CD4-positive, alpha-beta T cell treated with Interleukin-2 at 100 ng/mL for 4 hours (primary cell): ENCODE measurements at regions not wholly inside any gene's neighbourhood (a gene's known extent, or its start where the extent isn't known, plus 50 kb on each side); places are given as distances from the start of the nearest gene placed in this dataset.
A peak's percentile ranks its signal among the peaks of the same experiment; 100 is the strongest.

Source experiments
- DNase-seq: peaks from one replicate; pipeline ENCODE4 v3.0.0-alpha.2; 2020; ENCODE audit warnings: low spot score

DNA sequence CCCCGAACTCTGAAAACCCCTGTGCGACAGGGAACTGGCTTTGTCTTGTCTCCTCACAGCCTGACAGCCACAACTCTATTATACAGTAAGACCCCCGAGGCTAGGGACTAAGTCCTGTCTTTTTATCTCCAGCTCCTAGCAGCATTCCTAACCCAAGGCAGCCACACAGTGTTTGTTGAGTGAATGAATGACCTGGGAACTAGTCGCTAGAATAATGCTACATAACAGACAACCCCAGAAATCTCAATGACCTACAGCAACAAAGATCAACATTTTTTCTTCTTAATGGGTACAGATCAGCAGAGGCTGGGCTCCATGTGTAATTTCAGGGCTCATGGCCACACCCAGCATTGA, 71.4 kb upstream of the TNRC6C start:
- no peak for DNase-seq

DNA sequence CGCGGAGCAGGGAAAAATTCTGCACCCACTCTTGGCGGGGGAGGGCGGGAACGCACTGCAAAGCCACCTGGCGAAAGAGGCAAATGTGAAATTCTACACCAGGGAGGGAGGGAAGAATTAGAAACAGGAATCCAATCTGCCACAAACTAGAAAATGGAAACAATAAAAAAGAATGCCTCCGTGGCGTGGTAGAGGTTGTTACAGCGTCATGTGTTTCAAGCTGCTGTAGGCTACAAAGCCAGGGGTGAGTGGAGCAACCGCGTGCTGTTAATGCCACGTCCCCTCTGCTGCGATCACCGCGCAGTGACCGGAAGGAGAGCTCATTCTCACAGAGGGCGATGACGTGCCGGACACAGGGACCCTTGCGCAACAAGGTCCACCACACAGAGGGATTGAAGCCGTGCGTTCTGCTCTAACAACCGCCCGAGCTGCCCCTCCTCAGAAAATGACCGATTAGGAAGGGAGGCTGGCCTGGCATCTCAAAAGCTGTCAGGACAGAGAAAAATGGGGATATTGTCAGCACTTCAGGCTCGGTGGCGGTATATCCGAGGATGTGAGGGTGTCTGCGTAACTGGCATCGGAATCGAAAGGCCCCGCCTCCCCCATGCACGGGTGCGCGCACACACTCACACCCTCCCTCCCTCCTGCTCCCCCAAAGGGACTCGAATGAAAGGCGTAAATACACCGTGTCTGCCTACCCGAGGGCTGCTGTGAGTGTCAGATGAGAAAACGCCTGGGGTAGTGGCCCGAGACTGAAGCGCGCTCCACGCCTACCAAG, 70.8 kb upstream of the TNRC6C start:
- peak; percentile 80 for DNase-seq

DNA sequence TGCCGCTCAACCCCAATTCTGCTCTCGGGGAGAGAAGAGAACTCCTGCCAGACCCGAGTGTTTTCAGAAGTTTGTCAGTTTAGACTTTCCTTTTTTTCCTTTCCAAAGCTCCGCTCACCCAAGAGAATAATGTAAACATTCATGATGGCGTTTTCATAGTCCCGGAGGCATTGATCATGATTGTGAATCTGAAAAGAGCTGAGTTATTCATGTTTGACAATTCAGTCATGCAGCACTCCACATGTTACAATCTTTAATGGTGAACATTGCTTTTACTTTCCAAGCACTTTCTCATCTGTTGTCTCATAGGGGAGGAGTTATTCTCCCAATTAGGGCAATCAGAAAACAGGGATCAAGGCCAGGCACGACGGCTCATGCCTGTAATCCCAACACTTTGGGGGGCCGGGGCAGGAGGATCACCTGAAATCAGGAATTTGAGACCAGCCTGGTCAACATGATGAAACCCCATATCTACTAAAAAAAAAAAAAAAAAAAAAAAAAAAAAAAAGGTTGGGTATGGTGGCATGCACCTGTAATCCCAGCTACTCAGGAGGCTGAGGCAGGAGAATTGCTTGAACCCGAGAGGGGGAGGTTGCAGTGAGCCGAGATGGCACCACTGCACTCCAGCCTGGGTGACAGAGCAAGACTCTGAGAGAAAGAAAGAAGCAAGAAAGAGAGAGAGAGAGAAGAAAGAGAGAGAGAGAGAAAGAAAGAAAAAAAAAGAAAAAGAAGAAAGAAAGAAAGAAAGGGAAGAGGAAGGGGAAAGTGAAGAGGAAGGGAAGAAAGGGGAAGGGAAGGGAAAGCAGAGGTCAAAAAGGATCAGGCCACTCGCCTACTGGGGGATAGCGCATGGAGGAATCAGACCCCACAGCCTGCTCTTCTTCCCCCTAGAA, 70.0 kb upstream of the TNRC6C start:
- no peak for DNase-seq

DNA sequence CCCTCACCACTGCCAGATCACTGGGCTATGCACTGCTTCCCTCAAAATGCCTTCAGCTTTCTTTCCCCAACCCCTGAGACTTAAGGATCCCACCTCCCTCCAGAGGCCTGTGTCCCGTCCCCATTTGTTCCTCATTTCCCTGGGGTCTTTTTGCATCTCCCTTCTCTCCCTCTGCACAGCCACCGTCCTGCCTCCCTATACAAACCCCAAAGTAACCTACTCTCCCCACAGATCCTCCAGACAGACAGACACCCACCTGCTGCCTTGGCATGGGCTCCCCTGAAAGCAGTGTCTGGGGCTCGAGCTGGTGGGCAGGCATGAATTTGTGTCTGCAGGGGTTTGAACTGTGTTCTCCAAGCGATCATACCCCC, 69.4 kb upstream of the TNRC6C start:
- no peak for DNase-seq

DNA sequence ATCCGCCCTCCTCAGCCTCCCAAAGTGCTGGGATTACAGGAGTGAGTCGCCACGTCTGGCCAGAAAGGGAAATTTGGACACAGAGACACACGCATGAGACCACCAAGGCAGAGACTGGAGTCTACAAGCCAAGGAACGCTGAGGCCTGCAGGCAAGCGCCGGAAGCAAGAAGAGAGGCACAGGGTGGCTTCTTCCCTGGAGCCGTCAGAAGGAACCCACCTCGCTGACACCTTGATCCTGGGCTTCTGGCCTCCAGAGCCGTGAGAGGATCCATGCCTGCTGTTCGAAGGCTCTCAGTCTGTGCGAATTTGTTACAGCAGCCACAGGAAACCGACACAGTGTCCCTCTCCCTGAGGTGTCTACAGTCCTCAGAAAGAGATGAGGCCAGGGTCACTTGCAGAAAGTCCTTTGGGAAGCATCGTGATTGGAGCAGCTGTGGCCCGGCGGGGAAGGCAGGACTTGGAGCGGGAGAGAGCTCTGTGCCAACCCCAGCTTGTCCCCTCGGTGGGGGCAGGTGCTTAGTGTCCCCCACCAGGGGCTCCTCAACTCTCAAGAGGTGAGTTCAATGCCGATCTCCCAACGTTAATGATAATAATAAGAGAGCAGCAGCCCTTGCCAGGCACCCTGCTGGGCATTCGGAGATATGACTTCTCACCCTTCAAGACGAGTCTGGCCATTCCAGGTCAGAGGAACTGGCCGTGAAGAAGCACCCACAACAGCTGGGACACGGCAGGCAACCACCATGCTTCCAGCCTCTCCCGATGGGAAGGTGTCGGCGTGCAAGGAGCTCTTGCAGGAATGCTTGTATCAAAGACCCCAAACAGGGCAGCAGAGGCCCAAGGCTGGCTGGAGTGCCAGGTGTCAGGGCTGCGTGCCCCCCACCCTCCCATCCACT, 68.4 kb upstream of the TNRC6C start:
- no peak for DNase-seq

DNA sequence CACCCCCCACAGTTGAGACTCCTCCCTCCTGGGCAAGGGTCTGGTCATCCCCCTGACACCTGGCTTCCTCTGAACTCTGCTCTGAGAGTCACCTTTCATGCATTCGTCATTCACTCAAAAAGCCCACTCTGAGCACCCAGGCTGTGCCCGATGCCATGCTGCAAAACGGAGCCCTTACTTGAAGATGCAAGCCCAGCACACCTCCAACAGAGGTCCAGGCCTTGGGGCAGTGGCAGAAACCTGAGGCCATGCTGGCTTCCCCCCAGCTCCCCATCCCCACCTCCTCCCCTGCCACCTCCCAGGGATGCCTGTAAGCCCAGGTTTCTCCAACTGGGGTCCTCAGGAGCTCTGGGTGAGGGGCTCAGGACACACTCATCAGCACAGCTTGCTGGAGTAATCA, 67.7 kb upstream of the TNRC6C start:
- no peak for DNase-seq

DNA sequence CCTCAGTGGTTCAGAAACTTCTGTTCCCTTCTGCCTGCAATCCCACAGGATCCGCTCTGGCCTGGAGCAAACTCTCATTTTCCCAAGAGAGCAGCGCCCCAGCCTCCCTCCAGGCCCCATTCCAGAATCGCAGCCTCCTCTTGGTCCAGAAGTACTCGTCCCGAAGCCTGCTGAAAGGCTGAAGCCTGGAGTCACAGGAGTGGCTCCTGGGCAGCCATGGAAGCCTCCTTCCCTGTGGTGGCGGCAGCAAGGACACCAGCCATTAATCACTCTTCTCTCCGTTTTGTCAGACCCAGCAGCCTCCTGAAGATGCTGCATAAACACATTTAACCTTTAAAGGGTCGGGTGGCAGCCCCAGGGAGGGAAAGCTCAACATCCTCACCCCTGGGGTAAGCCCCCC, 66.9 kb upstream of the TNRC6C start:
- no peak for DNase-seq

DNA sequence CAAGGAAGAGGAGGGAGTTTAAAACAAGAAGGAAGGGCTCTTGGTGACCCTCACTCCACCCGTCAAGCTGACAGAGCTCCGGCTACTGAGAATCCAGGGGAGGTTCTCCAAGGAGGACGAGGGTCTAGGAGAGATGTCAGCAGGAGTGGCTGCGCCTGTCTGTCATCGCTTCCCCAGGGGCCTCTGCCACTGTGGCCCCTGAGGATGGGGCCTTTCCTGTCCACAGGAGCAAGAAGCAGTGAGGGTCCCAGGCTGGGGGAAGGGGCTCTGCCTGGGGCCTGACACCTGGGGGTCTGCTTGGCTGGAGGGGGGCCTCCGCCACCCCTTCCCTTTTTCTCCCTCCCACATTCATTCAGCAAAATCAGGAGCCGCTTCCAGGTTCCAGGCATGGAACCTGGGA, 66.5 kb upstream of the TNRC6C start:
- DNase-seq: no peak

DNA sequence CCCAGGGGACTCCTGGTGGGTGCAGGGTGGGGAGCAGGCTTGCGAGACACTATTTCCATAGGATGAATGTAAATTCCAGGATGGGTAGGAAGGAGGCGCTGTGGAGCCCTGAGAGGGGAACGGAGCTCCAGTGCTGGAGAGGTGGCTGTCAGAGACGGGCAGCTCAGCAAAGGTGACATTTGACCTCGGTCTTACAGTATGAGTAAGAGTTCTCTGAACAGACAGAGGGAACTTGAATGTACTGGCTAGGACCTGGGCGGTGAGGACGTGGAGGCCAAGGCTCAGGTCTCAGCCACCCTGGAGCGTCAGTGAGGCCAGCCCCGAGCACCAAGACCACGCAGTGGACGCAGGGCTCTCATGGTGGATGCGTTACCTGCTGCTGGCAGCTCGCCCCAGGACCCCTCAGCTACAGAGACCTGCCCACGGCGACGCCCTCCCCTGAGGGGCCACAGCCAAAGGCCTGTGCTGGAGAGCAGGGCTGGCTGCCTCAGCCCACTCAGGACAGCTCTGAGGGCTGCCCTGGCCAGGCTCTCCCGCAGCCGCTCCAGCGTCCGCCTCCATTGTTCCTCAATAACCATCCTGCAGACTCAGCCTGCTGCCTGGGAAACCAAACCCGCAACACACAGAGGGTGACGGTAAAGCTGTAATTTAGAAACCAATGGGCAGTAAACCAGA, 65.9 kb upstream of the TNRC6C start:
- no peak for DNase-seq

DNA sequence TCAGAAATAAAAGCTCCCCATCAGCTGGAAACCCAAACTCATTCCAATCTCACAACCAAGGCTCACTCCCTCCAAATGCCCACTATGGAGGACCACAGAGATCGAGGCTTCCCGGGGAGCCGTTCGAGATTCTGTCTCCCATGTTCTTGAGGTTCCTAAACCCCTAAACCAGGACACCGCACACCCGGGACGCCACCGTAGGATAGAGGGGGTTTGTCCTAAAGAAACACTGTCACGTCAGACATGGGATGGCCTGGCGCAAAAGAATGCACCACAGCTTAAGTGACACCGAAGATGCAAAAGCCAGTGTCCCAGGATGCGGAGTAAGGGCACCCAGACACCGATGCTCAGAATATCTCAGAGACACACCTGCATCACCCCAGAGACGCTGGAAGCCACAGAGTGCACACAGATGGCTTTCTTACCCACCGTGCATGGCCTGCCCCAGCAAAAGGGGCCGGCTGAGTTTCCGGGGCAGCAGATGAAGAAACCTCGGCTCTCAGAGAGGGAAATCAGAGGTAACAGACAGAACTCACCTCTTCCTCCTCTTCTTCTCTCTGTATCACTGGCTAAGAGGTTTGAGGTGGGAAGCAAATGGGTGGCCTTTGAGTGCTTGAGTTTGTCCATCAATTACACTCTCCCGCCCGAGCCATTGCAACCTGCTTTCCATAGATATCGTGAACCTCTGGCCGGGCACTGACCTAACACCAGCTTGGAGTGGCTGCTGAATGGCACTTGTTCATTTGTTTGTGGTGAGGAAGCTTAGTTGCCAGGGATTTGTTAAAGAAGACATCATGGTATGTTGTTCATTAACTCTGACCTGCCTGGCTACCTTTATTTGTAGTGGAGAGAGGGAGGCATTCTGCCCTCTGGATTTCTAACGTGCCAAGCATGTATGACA, 65.1 kb upstream of the TNRC6C start:
- no peak for DNase-seq

DNA sequence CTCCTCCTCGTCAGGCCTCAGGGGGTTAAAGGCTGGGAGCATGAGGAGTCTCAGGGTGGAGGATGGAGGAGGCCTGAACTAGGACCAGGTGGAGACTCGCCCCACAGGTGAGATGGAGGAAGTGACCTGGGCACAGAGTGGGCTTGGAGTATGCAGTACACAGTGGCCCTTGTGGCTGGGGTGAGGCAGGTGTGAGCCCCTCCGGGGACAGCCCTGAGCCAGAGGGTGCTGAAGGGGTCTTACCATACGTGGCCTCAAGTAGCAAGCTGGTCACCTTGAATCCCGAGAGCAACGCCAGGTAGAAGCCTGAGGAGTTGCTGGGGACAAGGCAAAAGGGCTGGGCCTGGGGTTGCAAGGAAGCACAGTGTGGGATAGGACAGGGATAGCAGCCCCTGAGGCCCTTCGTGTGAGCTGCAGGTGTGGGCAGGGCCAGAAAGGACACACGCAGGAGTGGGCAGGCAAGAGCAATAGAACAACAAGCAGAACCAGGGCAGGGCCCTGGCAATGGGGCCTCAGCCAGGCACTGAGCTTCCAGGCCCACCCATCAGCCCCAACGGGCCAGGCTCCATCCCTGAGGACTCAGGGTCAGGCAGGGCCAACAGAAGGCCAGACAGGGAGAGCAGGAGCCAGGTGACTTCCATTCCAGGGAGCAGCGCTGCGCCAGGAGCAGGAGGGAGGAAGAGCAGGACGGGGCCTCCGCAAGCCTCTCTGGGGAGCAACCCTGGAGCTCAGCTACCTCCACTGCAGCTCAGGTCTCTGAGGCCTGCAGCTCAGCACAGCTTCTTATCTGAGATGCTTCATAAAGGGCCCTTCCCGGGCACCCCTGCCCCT, 64.2 kb upstream of the TNRC6C start:
- DNase-seq: no peak

DNA sequence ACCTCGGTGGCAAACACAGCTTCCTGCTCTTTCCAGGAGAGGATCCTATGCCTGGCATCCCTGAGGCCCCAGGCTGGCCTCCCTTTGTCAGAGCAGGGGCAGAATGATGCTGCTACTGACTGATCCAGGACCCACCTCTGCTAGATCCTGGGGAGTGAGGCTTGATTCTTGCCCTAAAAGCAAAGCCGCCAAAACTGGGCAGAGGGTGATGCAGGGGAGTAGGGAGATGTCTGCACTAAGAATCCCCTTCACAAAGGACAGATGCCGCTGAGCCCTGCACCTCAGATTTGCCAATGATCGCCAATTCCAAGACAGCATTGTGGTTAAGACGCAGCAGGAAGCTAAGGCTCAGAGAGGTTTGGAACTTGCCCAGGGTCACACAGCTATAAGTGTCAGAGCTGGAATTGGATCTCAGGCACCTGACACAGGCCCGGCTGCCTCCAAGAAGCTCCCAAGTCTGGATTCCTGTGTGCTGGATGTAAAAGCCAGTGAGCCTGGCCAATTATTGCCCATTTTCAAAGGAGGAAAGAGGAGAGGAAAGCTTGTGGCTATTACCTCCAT, 60.7 kb upstream of the TNRC6C start:
- DNase-seq: no peak

DNA sequence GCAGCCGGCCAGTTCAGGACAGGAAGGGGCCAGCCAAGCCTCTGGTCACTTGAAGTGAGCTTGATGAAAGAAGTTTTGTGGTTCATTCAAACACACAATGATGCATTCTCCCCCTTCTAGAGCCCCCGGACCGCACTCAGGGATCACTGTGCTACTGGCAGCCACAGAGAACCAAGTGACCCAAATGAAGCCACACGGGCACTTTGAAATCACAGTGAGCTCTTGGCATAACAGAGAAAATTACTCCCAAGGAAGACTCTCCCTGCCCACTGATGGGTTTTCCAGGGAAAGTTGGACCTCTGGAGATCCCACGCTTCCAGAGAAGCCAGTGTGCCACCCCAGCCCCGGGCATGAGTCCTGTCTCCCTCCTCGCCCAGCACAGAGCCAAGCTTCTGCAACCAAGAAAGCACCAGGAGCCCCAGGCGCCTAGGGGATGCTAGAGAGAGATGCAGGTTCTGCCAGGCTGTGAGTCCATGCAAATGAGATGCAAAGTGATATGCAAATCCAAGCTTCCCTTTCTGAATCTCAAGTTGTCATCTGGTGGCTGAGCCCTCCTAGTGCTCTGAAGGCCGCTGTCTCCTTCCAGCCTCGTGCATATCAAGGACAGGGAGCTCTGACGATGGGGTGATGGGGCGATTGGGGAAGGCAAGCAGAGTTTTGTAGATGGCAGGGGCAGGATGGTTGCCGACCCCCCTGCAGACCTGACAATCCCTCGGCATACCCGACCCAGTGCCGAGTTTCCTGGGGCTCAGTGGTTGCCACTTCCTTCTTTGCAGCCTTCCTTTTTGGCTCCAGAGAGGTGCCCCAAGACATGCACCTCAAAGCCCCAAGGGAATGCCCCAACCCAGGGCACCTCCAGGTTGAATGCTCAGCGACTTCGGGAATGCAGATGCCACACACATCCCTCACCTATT, 59.7 kb upstream of the TNRC6C start:
- no peak for DNase-seq

DNA sequence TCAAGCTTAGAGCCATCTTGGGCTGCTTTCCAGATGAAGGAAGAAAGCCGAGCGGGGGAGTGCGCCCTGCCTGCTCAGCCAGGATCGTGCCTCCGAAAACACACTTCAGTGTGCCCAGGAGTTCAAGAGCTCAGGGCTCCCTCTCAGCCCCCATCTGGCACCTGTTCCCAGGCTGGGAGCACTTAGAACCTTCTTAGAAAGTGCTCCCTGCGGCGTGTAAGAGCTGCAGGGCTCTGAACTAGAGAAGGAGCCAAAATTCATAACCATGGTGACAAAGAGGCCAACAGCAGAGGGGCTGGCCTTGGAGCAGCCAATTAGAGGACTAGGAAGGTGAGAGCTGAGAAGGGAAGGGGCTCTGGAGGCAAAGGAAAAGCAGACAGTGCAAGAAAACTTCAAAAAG, 59.0 kb upstream of the TNRC6C start:
- no peak for DNase-seq

DNA sequence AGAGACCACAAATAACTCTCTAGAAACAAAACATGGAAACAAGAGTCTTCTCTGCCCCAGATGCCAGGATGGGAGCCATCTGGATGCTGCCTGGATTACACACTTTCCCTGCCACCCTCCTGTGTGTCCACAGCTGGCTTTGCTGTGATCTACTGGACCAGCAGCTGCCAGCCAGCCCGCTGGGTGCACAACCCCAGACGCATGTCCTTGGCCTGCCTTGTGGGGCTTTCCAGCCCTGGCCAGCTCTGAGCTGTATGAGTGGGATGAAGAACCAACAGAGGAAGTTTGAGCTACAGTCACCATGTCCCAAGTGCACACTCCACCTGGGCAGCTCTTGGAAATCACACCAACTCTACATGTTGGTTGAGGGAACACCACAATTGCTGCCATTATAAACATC, 57.0 kb upstream of the TNRC6C start:
- no peak for DNase-seq

DNA sequence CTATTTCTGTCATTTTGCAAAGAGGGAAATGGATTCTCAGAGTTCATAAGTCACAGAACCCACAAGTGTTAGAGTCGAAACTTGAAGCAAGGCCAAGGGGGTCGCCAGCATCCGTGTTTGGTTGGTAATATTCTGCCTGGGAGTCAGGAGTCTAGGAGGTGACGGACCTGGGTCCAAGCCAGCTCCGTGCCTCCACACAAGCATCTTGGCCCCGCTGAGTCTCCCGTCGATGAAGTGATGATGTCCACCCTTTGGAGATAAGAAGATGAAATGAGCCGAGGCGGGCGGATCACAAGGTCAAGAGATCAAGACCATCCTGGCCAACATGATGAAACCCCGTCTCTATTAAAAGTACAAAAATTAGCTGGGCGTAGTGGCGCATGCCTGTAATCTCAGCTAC, 53.2 kb upstream of the TNRC6C start:
- DNase-seq: no peak

DNA sequence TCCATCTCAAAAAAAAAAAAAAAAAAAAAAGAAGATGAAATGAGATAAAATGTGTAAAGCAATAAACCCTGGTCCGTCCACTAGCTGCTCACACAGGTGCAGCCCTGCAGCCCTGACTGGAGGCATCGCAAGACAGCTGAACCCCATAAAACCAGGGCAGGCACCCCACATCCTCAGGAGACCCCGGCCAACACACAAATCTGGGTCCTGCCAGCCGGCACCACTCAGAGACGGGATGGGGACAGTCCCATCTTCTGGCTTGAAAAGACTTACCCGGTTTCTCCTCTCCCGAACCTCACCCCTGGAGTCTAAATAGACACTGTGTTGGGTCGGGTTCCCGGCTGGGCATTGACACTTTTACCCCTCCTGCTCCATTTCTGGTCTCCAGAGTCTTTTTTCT, 52.7 kb upstream of the TNRC6C start:
- DNase-seq: no peak

DNA sequence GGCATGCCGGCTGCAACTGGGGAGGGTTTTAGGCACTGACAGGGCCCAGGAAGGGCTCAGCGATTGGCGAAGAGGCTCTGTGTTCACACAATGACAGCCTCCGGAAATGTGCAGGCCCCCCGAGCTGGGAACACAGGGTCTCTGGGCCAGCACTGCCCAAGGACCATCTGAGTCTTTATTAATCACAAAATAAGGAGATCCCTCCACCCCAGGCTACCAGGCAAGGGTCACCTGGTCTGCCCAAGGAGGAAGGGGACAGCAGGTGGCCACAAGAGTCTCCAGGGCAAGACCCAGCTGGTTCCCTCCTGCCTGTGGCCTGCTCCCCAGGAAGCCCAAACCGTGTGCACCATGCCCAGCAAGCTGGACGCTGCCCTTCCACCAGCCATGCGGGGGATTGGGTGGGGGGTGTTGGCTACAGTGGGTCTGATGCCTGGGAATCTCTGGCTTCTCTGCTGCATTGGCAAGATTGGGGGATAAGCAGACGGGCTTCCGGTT, 52.1 kb upstream of the TNRC6C start:
- no peak for DNase-seq
